Right lobe of liver (tissue), 6 donors: ENCODE measurements at regions not wholly inside any gene's neighbourhood (a gene's known extent, or its start where the extent isn't known, plus 50 kb on each side); places are given as distances from the start of the nearest gene placed in this dataset.
A peak's percentile ranks its signal among the peaks of the same experiment; 100 is the strongest.

Experiments
- ATAC-seq, 4 donors: fragments of 200-7000 bp; cut with Tn5 transposase; one replicate each; pipeline ENCODE4 v1.9.1; 2020; ENCODE audit warnings: mild to moderate bottlenecking in 4 of 4, moderate library complexity in 4 of 4
- DNase-seq, 3 donors: peaks; one replicate each; pipeline ENCODE4 v3.0.0-alpha.2; 2020
- H3K27ac ChIP-seq, 3 donors: fragments of 200-600 bp; one replicate each; pipeline ENCODE4 v1.8.0; 2022
- H3K27me3 ChIP-seq, 2 donors: fragments of 200-600 bp; one replicate each; pipeline ENCODE4 v1.8.0; 2022
- H3K36me3 ChIP-seq, 4 donors: fragments of 200-600 bp; sonication (generic) in 1 of 4; one replicate each; pipeline versions ENCODE4 v1.5.1 to v1.8.0; 2017 to 2022; ENCODE audit warnings: control low read depth in 1 of 4
- H3K4me1 ChIP-seq, 4 donors: fragments of 200-600 bp; sonication (generic) in 1 of 4; one replicate each; pipeline versions ENCODE4 v1.5.1 to v1.8.0; 2017 to 2022; ENCODE audit warnings: control low read depth in 1 of 4
- H3K4me3 ChIP-seq, 3 donors: fragments of 200-600 bp; one replicate each; pipeline ENCODE4 v1.8.0; 2022
- H3K9me3 ChIP-seq, 4 donors: fragments of 200-600 bp; sonication (generic) in 1 of 4; one replicate each; pipeline versions ENCODE4 v1.5.1 to v1.8.0; 2017 to 2022; ENCODE audit warnings: control low read depth in 1 of 4
- POLR2A ChIP-seq: fragments of 450-650 bp; IDR thresholded peaks from one replicate; pipeline ENCODE4 v1.6.1; 2017; ENCODE audit warnings: antibody characterized with exemption, mild to moderate bottlenecking
- WGBS: methylation state at CpG from one replicate; pipeline ENCODE4 v1.1.6; 2018; ENCODE audit warnings: low coverage, low lambda C conversion rate; ENCODE audit not compliant: insufficient coverage; ENCODE audit errors: missing lambda C conversion rate; 5-methylcytosine and 5-hydroxymethylcytosine counted together
- intact Hi-C, 2 donors: fragments of 100-400 bp; cut with DNase I; formaldehyde crosslinking; loops; one replicate each; pipeline versions ENCODE4 v1.11.2 to v1.14.1; 2022
- TF ChIP-seq, protein P1 (sequence below), 4 donors: fragments of 200-600 bp in 3 of 4; fragments of 450-650 bp in 1 of 4; IDR thresholded peaks; one replicate each; pipeline versions ENCODE4 v1.5.1 to v1.8.0; 2016 to 2022; ENCODE audit warnings: antibody characterized with exemption in 4 of 4, mild to moderate bottlenecking in 2 of 4
- donor health status: DM: no; HTN: yes; CAD: no.
- donor health status: DM: no; HTN: no; CAD: no.
- donor health status: DM: no; HTN: no; CAD: no.
- donor health status: DM: no; HTN: yes; CAD: no.
- donor health status: DM: no; HTN: yes; CAD: no.

DNA sequence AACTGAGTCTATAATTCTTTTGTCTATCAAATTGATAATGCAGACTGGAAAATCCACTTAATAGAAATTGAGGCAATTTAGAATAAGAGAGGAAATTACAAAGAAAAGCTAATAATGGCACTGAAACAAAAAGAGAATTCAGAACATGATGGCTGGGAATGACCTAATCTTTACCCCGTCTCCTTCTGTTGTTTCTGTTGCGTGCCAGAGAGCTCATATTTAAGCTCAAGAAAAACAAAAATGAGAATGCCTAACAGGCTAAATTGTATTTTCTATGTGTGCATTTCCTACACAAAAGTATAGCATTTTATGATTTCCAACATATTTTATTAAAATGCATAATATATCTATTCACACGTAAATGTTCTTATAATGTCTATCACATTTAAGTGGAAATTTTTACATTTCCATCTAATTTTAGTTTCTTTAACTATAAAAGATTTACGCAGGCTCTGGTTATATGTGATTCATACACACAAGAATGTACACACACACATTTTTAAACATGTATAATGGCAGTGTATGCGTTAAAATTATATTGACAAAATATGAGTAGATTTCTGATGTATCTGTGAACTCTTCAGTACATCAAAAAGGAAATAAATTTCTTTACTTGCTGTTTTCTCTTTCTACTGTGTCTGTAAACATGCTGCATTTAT, 432.3 kb downstream of the SLITRK6 start:
- WGBS: 72% methylated on average over 5 of the region's 5 CpGs
- H3K27ac ChIP-seq: no peak overlapping the region
- intact Hi-C loops: no loop called here
- H3K4me1 ChIP-seq: no peaks in the 10 kb centered on the region
- H3K9me3 ChIP-seq: no peaks in the 10 kb centered on the region
- ATAC-seq: no peak
- H3K36me3 ChIP-seq: no peaks in the 10 kb centered on the region
- H3K27me3 ChIP-seq: no peaks in the 10 kb centered on the region
- DNase-seq: no peak
- TF ChIP-seq POLR2A: no peak
- no peak overlapping the region for H3K4me3 ChIP-seq

DNA sequence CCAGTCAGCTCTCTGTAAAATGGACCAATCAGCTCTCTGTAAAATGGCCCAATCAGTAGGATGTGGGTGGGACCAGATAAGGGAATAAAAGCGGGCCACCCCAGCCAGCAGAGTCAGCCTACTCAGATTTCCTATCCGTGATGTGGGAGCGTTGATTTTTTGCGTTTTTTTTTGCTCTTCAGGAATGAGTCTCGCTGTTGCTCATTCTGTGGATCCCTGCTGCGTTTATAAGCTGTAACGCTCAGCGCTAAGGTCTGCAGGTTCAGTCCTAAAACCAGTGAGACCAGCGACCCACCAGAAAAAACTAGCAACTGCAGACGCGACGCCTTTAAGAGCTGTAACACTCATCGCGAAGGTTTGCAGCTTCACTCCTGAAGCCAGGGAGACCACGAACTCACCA, 435.7 kb downstream of the SLITRK6 start:
- no peaks in the 10 kb centered on the region for H3K9me3 ChIP-seq
- H3K4me3 ChIP-seq: no peak overlapping the region
- ATAC-seq: no peak
- no peak for DNase-seq
- H3K36me3 ChIP-seq: no peaks in the 10 kb centered on the region
- WGBS: 81% methylated on average over 15 of the region's 15 CpGs
- TF ChIP-seq, protein P1, sequence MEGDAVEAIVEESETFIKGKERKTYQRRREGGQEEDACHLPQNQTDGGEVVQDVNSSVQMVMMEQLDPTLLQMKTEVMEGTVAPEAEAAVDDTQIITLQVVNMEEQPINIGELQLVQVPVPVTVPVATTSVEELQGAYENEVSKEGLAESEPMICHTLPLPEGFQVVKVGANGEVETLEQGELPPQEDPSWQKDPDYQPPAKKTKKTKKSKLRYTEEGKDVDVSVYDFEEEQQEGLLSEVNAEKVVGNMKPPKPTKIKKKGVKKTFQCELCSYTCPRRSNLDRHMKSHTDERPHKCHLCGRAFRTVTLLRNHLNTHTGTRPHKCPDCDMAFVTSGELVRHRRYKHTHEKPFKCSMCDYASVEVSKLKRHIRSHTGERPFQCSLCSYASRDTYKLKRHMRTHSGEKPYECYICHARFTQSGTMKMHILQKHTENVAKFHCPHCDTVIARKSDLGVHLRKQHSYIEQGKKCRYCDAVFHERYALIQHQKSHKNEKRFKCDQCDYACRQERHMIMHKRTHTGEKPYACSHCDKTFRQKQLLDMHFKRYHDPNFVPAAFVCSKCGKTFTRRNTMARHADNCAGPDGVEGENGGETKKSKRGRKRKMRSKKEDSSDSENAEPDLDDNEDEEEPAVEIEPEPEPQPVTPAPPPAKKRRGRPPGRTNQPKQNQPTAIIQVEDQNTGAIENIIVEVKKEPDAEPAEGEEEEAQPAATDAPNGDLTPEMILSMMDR (IDR thresholded peaks at IDR 0.05): no peak
- no peak for TF ChIP-seq POLR2A
- intact Hi-C loops: no loop called here
- no peaks in the 10 kb centered on the region for H3K4me1 ChIP-seq
- H3K27ac ChIP-seq: no peak overlapping the region
- H3K27me3 ChIP-seq: no peaks in the 10 kb centered on the region

DNA sequence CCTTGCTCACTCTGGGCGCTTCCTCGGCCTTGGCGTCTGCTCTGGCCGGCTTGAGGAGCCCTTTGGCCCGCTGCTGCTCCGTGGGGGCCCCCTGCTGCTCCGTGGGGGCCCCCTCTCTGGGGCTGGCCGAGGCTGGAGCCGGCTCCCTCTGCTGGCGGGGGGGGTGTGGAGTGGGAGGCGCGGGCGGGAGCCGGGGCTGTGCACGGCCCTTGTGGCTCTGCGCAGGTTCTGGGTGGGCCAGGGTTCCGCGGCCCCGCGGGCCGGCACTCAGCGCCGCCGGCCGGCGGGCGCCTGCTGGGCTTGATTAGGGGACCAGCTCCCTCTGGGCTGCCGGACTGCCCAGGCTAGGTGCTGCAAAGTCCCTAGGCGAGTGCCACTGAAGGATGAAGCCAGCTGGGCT, 436.2 kb downstream of the SLITRK6 start:
- TF ChIP-seq POLR2A: no peak
- TF ChIP-seq, protein P1 (IDR thresholded peaks at IDR 0.05): no peak
- 85% methylated on average over 4 of the region's 29 CpGs for WGBS
- Histone ChIP-seq H3K27me3 (no peaks in the 10 kb centered on the region), H3K9me3 (peaks cover 0 to 2% (median 0%) of the 10 kb centered on the region in 4 donors), H3K4me3 (no peak overlapping the region), H3K4me1 (no peaks in the 10 kb centered on the region), H3K36me3 (no peaks in the 10 kb centered on the region), H3K27ac (no peak overlapping the region)
- DNase-seq: peak in 1 of 3 donors; percentile 35
- ATAC-seq: peak in 1 of 4 donors; percentile 31
- intact Hi-C loops: no loop called here

DNA sequence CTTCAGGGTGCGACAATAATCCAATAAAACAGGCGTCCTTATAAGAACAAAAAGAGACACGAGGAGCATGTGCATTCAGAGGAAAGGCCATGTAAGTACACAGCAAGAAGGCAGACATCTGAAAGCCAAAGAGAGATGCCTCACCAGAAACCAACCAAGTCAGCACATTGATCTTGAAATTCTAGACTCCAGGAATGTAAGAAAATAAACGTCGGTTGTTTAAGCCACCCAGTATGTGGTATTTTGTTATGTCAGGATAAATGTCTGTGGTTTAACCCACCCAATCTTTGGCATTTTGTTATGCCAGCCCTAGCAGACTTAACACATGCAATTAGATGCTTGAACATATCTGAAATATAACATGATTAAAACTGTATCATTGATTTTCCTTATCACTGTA, 452.0 kb downstream of the SLITRK6 start:
- H3K27me3 ChIP-seq: no peaks in the 10 kb centered on the region
- DNase-seq: no peak
- no peak overlapping the region for H3K27ac ChIP-seq
- no peaks in the 10 kb centered on the region for H3K36me3 ChIP-seq
- intact Hi-C loops: no loop called here
- ATAC-seq: no peak
- TF ChIP-seq, protein P1 (IDR thresholded peaks at IDR 0.05): no peak
- no peak for TF ChIP-seq POLR2A
- WGBS: 56% methylated on average over 5 of the region's 5 CpGs
- H3K9me3 ChIP-seq: no peaks in the 10 kb centered on the region
- H3K4me1 ChIP-seq: no peaks in the 10 kb centered on the region
- no peak overlapping the region for H3K4me3 ChIP-seq

DNA sequence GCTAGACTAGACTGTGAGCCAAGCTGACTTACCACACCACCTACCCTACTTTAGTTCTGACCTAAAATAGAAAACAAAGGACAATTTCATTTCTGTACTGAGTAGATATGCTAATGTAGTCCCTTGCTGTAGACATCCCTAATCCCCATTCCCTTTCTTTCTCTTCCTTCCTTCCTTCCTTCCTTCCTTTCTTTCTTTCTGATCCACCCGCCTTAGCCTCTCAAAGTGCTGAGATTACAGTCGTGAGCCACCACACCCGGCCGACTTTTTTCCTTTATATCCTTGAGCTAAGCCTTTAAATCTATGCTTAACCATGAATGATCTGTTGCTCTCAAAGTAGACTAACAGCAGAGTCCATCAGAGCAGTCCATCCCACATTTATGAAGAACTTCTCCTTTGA, 465.0 kb downstream of the SLITRK6 start:
- Histone ChIP-seq H3K27me3 (peaks cover 0 to 7% of the 10 kb centered on the region in 2 donors), H3K9me3 (no peaks in the 10 kb centered on the region), H3K36me3 (no peaks in the 10 kb centered on the region), H3K4me1 (no peaks in the 10 kb centered on the region), H3K27ac (no peak overlapping the region), H3K4me3 (no peak overlapping the region)
- TF ChIP-seq, protein P1 (IDR thresholded peaks at IDR 0.05): no peak
- TF ChIP-seq POLR2A: no peak
- DNase-seq: no peak
- intact Hi-C loops: no loop called here
- ATAC-seq: no peak
- WGBS: 54% methylated on average over 4 of the region's 4 CpGs
